Progenitor cell of endocrine pancreas (in vitro differentiated cells): ENCODE measurements at regions not wholly inside any gene's neighbourhood (a gene's known extent, or its start where the extent isn't known, plus 50 kb on each side); places are given as distances from the start of the nearest gene placed in this dataset.

ENCODE experiments used
- DNase-seq: peaks from one replicate; pipeline ENCODE4 v3.0.0; 2021; ENCODE audit warnings: low spot score; ENCODE audit not compliant: unreplicated experiment
- H3K27ac Mint-ChIP-seq: 2 replicates; pipeline ENCODE4 v1.8.0; 2021; ENCODE audit warnings: mild to moderate bottlenecking, moderate library complexity, mixed read lengths
- H3K27me3 Mint-ChIP-seq: 2 replicates; pipeline ENCODE4 v1.8.0; 2021; ENCODE audit warnings: mixed read lengths
- H3K36me3 Mint-ChIP-seq: 2 replicates; pipeline ENCODE4 v1.8.0; 2022; ENCODE audit warnings: mixed read lengths; ENCODE audit not compliant: insufficient read depth
- H3K4me1 Mint-ChIP-seq: 2 replicates; pipeline ENCODE4 v1.8.0; 2021; ENCODE audit warnings: low read depth, mixed read lengths
- H3K4me3 Mint-ChIP-seq: 2 replicates; pipeline ENCODE4 v1.8.0; 2021; ENCODE audit warnings: low read depth, mild to moderate bottlenecking, moderate library complexity, mixed read lengths
- H3K9me3 Mint-ChIP-seq: 2 replicates; pipeline ENCODE4 v1.8.0; 2021; ENCODE audit warnings: low read depth, mixed read lengths
- TF ChIP-seq, protein P1 (sequence below): fragments of 200-600 bp; sonication (generic); IDR thresholded peaks from one replicate; pipeline ENCODE4 v1.5.0; 2021; ENCODE audit warnings: antibody characterized with exemption, mild to moderate bottlenecking; ENCODE audit not compliant: unreplicated experiment

DNA sequence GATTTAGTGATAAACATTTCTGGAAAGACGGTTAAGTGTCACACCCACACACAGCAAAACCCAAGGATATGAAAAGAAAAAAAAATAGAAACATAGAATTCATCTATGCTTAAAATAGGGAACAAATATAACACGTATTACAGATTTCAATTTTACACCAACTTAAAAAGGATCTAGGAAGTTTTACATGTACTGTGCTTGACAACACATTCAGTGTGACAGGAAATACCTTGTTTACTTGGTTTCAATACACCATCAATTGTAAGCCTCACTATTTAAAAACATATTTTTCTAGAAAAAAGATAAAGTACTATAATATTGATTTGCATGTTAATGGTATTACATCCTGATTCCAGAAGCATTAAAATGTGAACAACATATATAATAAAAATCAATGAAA is 77.0 kb upstream of the SPRY1 start:
- H3K4me3 Mint-ChIP-seq = no peak overlapping the region
- no peaks in the 10 kb centered on the region for H3K4me1 Mint-ChIP-seq
- H3K27ac Mint-ChIP-seq = no peak overlapping the region
- DNase-seq = no peak
- H3K36me3 Mint-ChIP-seq = peaks cover 23% of the 10 kb centered on the region
- TF ChIP-seq, protein P1, sequence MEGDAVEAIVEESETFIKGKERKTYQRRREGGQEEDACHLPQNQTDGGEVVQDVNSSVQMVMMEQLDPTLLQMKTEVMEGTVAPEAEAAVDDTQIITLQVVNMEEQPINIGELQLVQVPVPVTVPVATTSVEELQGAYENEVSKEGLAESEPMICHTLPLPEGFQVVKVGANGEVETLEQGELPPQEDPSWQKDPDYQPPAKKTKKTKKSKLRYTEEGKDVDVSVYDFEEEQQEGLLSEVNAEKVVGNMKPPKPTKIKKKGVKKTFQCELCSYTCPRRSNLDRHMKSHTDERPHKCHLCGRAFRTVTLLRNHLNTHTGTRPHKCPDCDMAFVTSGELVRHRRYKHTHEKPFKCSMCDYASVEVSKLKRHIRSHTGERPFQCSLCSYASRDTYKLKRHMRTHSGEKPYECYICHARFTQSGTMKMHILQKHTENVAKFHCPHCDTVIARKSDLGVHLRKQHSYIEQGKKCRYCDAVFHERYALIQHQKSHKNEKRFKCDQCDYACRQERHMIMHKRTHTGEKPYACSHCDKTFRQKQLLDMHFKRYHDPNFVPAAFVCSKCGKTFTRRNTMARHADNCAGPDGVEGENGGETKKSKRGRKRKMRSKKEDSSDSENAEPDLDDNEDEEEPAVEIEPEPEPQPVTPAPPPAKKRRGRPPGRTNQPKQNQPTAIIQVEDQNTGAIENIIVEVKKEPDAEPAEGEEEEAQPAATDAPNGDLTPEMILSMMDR = no peak
- peaks cover 29% of the 10 kb centered on the region for H3K9me3 Mint-ChIP-seq
- H3K27me3 Mint-ChIP-seq = no peaks in the 10 kb centered on the region

DNA sequence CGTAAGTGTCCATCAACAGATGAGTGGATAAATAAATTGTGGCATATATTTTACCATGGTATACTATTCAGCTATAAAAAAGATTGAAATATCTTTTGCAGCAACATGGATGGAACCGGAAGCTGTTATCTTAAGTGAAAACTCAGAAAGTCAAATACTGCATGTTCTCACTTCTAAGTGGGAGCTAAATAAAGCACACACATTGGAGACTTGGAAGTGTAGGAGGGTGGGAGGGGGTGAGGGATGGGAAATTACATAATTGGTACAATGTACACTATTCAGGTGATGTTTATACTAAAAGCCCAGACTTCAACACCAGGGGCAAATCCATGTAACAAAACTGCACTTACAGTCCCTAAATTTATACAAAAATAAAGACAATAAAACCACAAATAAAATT is 72.6 kb upstream of the SPRY1 start:
- H3K4me3 Mint-ChIP-seq = no peak overlapping the region
- no peak for DNase-seq

DNA sequence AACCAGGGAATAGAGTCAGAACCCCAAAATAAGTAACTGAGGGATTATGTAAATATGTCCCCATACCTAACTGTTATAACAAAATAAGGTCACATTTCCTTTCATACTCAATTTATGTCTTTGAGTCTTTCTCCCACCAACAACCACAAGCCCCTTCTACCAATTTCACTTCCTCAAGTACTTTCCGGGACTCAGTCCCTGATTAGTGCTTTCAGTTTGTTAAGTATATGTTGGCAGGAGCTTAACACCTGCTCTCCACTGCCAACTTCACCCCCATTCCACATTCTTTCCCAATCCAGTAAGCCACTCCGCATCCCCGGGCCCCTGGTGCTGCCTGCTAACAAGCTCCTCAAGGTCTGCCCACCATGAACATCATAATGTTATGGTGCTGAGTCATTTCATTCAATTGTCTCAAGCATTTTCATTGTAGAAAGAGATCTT is 71.3 kb upstream of the SPRY1 start:
- Mint-ChIP-seq H3K36me3 (peaks cover 14% of the 10 kb centered on the region), H3K9me3 (peaks cover 34% of the 10 kb centered on the region), H3K4me1 (no peaks in the 10 kb centered on the region), H3K27me3 (no peaks in the 10 kb centered on the region), H3K4me3 (no peak overlapping the region), H3K27ac (no peak overlapping the region)
- DNase-seq = no peak
- TF ChIP-seq, protein P1 = no peak

More for the DNA sequence above, 72.6 kb upstream of the SPRY1 start:
- H3K27me3 Mint-ChIP-seq = no peaks in the 10 kb centered on the region
- TF ChIP-seq, protein P1 = no peak
- H3K27ac Mint-ChIP-seq = no peak overlapping the region
- peaks cover 16% of the 10 kb centered on the region for H3K36me3 Mint-ChIP-seq
- no peaks in the 10 kb centered on the region for H3K4me1 Mint-ChIP-seq
- H3K9me3 Mint-ChIP-seq = peaks cover 29% of the 10 kb centered on the region

DNA sequence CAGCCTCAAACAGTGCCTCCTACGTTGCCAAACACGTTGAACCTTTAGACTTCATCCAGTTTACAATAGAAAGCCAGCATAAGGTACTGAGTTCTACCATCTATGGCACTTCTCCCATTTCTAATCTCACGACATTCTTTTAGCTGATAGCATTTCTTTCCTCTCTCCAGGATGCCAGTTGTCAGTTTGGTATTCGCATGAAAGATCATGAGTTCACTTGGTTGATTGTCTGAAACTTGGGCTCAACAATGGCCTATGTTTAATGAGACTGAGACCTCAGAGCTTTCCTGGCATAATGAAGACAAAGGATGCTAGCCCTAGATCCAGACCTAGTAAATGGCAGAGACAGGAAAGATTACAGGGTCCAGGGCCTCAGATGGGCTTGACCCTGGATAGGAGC is 69.2 kb upstream of the SPRY1 start:
- Mint-ChIP-seq H3K27ac (no peak overlapping the region), H3K4me1 (no peaks in the 10 kb centered on the region)
- TF ChIP-seq, protein P1 = no peak

DNA sequence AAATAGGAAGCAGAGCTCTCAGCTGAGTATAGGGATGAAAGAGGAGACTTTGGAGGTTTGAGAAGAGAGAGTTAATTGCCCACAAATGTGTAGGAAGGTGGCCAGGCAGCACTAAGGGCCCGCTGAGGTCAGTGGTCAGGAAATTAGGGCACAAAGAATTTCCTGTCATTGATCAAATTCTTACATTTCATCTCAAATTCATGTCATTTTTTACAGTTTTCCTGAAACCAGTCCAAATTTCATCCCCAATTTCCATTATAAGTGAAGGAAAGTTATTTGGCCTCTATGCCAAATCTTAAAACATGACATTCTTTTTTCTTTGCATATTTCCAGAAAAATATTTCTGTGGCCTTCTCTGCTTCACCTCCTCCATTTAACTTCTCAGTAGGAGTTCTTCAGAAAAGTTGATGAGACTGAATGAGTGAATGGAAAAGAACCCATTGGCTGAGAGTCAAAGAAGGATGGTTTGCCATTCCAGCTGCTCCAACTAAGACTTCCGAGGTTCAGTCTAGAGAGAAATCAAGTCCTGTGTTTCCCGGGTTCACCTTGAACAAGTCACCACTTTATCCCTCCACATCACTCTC is 68.7 kb upstream of the SPRY1 start:
- H3K27me3 Mint-ChIP-seq = no peaks in the 10 kb centered on the region
- H3K4me3 Mint-ChIP-seq = no peak overlapping the region
- H3K9me3 Mint-ChIP-seq = peaks cover 15% of the 10 kb centered on the region
- TF ChIP-seq, protein P1 = no peak
- no peak overlapping the region for H3K27ac Mint-ChIP-seq
- no peaks in the 10 kb centered on the region for H3K4me1 Mint-ChIP-seq
- peaks cover 2% of the 10 kb centered on the region for H3K36me3 Mint-ChIP-seq
- no peak for DNase-seq

More for the DNA sequence above, 69.2 kb upstream of the SPRY1 start:
- H3K4me3 Mint-ChIP-seq = no peak overlapping the region
- no peak for DNase-seq
- peaks cover 19% of the 10 kb centered on the region for H3K9me3 Mint-ChIP-seq
- H3K36me3 Mint-ChIP-seq = peaks cover 4% of the 10 kb centered on the region
- no peaks in the 10 kb centered on the region for H3K27me3 Mint-ChIP-seq
